ENCODE measurements at regions not wholly inside any gene's neighbourhood (a gene's known extent, or its start where the extent isn't known, plus 50 kb on each side); places are given as distances from the start of the nearest gene placed in this dataset.
"Not testable (repeated sequence)": the region's sequence is repeated elsewhere in the genome, so short reads cannot be mapped to it uniquely, and the experiment has no call there.

DNA sequence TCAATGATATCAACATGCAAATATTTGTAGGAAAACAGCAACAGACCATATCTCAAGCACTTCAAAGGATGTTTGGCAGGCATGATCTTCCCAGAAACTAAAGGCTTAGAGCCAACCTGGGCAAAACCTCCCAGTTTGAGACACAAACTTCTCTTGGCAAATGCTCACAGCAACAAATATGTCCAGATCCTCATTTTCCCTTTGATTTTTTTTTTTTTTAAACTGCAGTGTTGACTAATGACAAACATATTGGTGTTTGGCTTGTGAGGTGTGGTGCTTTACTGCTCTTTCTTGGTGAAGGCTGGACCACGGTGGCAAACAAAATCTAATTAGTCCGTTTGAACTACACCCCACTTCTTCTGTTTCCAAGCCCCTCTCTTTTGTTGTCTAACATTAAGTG is 87.2 kb downstream of the EBLN2 start:
- Histone ChIP-seq H3K36me3 (no peaks in the 10 kb centered on the region), H3K9ac (no peak overlapping the region), H2AFZ (replicated peaks) (no peak overlapping the region), H3K9me3 (ENCODE audit: low read depth) (no peaks in the 10 kb centered on the region), H3K4me3 (no peak overlapping the region), H3K27me3 (no peaks in the 10 kb centered on the region), H4K20me1 (ENCODE audit: low read depth) (no peaks in the 10 kb centered on the region), H3K4me2 (no peak overlapping the region), H3K79me2 (ENCODE audit: low read depth) (no peaks in the 10 kb centered on the region), H3K4me1 (peaks cover 3% of the 10 kb centered on the region), H3K27ac (no peak overlapping the region), H3F3A (ENCODE audit: low read depth) (no peaks in the 10 kb centered on the region)
- H3K4me1 Mint-ChIP-seq = peaks cover 6% of the 10 kb centered on the region
- TF ChIP-seq, protein P1, sequence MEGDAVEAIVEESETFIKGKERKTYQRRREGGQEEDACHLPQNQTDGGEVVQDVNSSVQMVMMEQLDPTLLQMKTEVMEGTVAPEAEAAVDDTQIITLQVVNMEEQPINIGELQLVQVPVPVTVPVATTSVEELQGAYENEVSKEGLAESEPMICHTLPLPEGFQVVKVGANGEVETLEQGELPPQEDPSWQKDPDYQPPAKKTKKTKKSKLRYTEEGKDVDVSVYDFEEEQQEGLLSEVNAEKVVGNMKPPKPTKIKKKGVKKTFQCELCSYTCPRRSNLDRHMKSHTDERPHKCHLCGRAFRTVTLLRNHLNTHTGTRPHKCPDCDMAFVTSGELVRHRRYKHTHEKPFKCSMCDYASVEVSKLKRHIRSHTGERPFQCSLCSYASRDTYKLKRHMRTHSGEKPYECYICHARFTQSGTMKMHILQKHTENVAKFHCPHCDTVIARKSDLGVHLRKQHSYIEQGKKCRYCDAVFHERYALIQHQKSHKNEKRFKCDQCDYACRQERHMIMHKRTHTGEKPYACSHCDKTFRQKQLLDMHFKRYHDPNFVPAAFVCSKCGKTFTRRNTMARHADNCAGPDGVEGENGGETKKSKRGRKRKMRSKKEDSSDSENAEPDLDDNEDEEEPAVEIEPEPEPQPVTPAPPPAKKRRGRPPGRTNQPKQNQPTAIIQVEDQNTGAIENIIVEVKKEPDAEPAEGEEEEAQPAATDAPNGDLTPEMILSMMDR (IDR thresholded peaks at IDR 0.05) = no peak
- TF ChIP-seq EZH2 (IDR thresholded peaks at IDR 0.05) (no peak), EZH2phosphoT487 (IDR thresholded peaks at IDR 0.05) (no peak)
- DNase-seq (ENCODE audit: low spot score) = no peak
- peaks cover 2% of the 10 kb centered on the region for H3K27me3 Mint-ChIP-seq (ENCODE audit: insufficient read depth, low read depth)
- H3K4me3 Mint-ChIP-seq = no peak overlapping the region
- no peak overlapping the region for H3K27ac Mint-ChIP-seq
- H3K36me3 Mint-ChIP-seq = no peaks in the 10 kb centered on the region
- peaks cover 3% of the 10 kb centered on the region for H3K9me3 Mint-ChIP-seq

DNA sequence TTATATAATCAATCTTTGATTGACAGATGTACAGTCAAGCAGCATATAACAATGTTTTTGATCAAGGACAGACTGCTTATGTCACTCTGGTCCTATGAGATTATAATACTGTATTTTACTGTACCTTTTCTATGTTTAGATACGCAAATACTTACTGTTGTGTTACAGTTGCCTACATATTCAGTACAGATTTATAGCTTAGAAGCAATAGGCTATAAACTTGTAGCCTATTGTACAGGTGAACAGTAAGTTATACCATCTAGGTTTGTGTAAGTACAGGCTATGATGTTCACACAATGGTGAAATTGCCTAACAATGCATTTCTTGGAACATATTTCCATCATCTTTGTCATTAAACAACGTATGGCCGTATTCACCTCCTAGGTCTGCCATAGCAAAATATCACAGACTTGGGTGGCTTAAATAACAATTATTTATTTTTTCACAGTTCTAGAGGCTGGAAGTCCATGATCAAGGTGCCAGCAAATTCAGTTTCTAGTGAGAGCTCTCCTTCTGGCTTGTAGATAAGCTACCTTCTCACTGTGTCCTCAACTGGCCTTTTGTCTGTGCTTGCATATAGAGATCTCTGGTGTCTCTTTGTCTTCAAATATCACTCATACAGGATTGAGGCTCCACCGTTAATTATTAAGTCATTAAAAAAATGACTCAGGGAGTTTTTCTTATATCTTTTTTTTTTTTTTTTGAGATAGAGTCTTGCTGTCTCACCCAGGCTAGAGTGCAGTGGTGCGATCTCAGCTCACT is 89.1 kb downstream of the EBLN2 start:
- no peaks in the 10 kb centered on the region for H4K20me1 ChIP-seq (ENCODE audit: low read depth)
- no peaks in the 10 kb centered on the region for H3K79me2 ChIP-seq (ENCODE audit: low read depth)
- no peak for DNase-seq (ENCODE audit: low spot score)
- no peak overlapping the region for H3K4me2 ChIP-seq
- no peaks in the 10 kb centered on the region for H3K36me3 ChIP-seq
- H3F3A ChIP-seq (ENCODE audit: low read depth) = no peaks in the 10 kb centered on the region
- H3K27me3 Mint-ChIP-seq (ENCODE audit: insufficient read depth, low read depth) = peaks cover 2% of the 10 kb centered on the region
- TF ChIP-seq EZH2 (IDR thresholded peaks at IDR 0.05) (no peak), EZH2phosphoT487 (IDR thresholded peaks at IDR 0.05) (no peak)
- TF ChIP-seq, protein P1 (IDR thresholded peaks at IDR 0.05) = no peak
- H2AFZ ChIP-seq (replicated peaks) = no peak overlapping the region
- no peaks in the 10 kb centered on the region for H3K9me3 ChIP-seq (ENCODE audit: low read depth)
- H3K4me1 Mint-ChIP-seq = no peaks in the 10 kb centered on the region
- H3K4me3 Mint-ChIP-seq = no peak overlapping the region
- H3K27ac Mint-ChIP-seq = no peak overlapping the region
- H3K27me3 ChIP-seq = no peaks in the 10 kb centered on the region
- H3K9me3 Mint-ChIP-seq = peaks cover 3% of the 10 kb centered on the region
- no peak overlapping the region for H3K4me3 ChIP-seq
- H3K36me3 Mint-ChIP-seq = no peaks in the 10 kb centered on the region
- peaks cover 9% of the 10 kb centered on the region for H3K4me1 ChIP-seq
- no peak overlapping the region for H3K27ac ChIP-seq
- H3K9ac ChIP-seq = no peak overlapping the region

DNA sequence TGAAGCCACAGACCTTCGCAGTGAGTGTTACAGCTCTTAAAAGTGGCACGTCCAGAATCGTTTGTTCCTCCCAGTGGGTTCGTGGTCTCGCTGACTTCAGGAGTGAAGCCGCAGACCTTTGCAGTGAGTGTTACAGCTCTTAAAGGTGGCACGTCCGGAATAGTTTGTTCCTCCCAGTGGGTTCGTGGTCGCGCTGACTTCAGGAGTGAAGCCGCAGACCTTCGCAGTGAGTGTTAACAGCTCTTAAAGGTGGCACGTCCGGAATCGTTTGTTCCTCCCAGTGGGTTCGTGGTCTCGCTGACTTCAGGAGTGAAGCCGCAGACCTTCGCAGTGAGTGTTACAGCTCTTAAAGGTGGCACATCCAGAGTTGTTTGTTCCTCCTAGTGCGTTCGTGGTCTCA is 91.1 kb downstream of the EBLN2 start:
- not testable (repeated sequence) for H3K4me1 ChIP-seq; H3K27me3 Mint-ChIP-seq (ENCODE audit: insufficient read depth, low read depth); H3K27ac ChIP-seq; H3K4me2 ChIP-seq; H3K36me3 ChIP-seq; H3K9ac ChIP-seq; H2AFZ ChIP-seq (replicated peaks); H3K27ac Mint-ChIP-seq; H3K4me3 ChIP-seq; H3K27me3 ChIP-seq; H3F3A ChIP-seq (ENCODE audit: low read depth); H3K4me1 Mint-ChIP-seq; H3K79me2 ChIP-seq (ENCODE audit: low read depth); H3K4me3 Mint-ChIP-seq; H4K20me1 ChIP-seq (ENCODE audit: low read depth); DNase-seq (ENCODE audit: low spot score); H3K9me3 ChIP-seq (ENCODE audit: low read depth); H3K9me3 Mint-ChIP-seq; H3K36me3 Mint-ChIP-seq

DNA sequence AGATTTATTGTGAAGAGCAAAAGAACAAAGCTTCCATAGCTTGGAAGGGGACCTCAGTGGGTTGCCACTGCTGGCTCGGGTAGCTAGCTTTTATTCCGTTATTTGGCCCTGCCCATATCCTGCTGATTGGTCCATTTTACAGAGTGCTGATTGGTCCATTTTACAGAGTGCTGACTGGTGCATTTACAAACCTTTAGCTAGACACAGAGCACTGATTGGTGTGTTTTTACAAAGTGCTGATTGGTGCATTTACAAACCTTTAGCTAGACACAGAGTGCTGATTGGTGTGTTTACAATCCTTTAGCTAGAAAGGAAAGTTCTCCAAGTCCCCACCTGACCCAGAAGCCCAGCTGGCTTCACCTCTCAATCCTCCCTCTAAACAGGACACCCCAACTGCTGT is 91.6 kb downstream of the EBLN2 start:
- H3K27me3 Mint-ChIP-seq (ENCODE audit: insufficient read depth, low read depth); H3K4me3 Mint-ChIP-seq; H4K20me1 ChIP-seq (ENCODE audit: low read depth); H3K9ac ChIP-seq; H3K4me2 ChIP-seq; H3K9me3 Mint-ChIP-seq; H3K4me3 ChIP-seq; H3K27ac Mint-ChIP-seq; H2AFZ ChIP-seq (replicated peaks); H3K4me1 Mint-ChIP-seq; H3K36me3 Mint-ChIP-seq; H3K27me3 ChIP-seq; H3K4me1 ChIP-seq; H3K9me3 ChIP-seq (ENCODE audit: low read depth); DNase-seq (ENCODE audit: low spot score); H3K36me3 ChIP-seq; H3F3A ChIP-seq (ENCODE audit: low read depth); H3K27ac ChIP-seq; H3K79me2 ChIP-seq (ENCODE audit: low read depth): not testable (repeated sequence)

DNA sequence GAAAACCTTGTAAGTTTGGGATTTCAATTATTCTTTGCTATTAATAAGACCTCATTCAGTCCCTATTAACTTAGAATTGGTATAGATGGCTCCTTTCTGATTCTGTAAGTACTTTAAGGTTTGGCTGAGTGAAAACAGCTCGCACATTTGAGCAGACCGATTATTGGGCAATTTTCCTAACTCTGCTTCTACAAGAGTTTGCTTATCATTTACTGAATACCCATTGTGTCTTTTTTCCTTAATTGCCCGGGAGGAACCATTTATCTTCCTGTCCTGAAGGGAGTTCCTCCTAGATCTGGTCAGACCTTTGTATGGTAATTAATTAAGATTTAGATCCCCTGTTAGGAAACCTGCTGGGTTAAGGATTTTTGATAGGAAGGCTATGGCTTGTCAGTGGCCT is 92.8 kb downstream of the EBLN2 start:
- H3K79me2 ChIP-seq (ENCODE audit: low read depth); H3K9me3 Mint-ChIP-seq; H3F3A ChIP-seq (ENCODE audit: low read depth); H3K4me1 Mint-ChIP-seq; H4K20me1 ChIP-seq (ENCODE audit: low read depth); H3K4me2 ChIP-seq; H3K27me3 ChIP-seq; H3K27me3 Mint-ChIP-seq (ENCODE audit: insufficient read depth, low read depth); H3K9me3 ChIP-seq (ENCODE audit: low read depth); H3K4me3 Mint-ChIP-seq; H3K27ac ChIP-seq; DNase-seq (ENCODE audit: low spot score); H3K27ac Mint-ChIP-seq; H3K36me3 Mint-ChIP-seq; H3K4me1 ChIP-seq; H3K9ac ChIP-seq; H3K4me3 ChIP-seq; H3K36me3 ChIP-seq: not testable (repeated sequence)
- peak overlapping the region; percentile 5 for H2AFZ ChIP-seq (replicated peaks)

DNA sequence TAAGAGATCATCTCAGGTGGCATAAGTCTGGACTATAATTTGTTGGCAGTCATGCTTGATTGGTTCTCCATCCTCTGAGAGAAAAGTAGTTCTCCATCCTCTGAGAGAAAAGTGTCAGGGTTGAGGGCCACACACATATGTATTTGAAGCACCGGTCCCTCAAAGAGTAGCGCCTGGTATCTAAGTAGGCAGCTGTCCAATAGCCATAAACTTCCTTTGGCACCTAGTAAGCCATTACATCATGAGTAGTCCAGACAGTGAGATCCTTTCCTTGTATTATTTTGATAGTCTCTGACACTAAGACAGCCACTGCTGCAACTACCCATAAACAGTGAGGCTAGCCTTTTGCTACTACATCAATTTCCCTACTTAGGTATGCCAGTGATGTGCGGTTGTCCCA is 94.0 kb downstream of the EBLN2 start:
- H3K27ac Mint-ChIP-seq; H3K4me1 Mint-ChIP-seq; H3K4me1 ChIP-seq; H3K27me3 ChIP-seq; H3K36me3 ChIP-seq; H3K36me3 Mint-ChIP-seq; H3K4me3 ChIP-seq; H3K4me2 ChIP-seq; H3K27me3 Mint-ChIP-seq (ENCODE audit: insufficient read depth, low read depth); H3K9ac ChIP-seq; H3K9me3 ChIP-seq (ENCODE audit: low read depth); H3K9me3 Mint-ChIP-seq; H3K4me3 Mint-ChIP-seq; H4K20me1 ChIP-seq (ENCODE audit: low read depth); H3K79me2 ChIP-seq (ENCODE audit: low read depth); H3F3A ChIP-seq (ENCODE audit: low read depth); H3K27ac ChIP-seq; DNase-seq (ENCODE audit: low spot score); H2AFZ ChIP-seq (replicated peaks): not testable (repeated sequence)

Measured in neural progenitor cell (in vitro differentiated cells).